Tibial nerve (tissue), 4 donors: ENCODE measurements at regions not wholly inside any gene's neighbourhood (a gene's known extent, or its start where the extent isn't known, plus 50 kb on each side); places are given as distances from the start of the nearest gene placed in this dataset.

Experiments used
- EP300 ChIP-seq, 2 donors: sonication (generic); formaldehyde crosslinking; IDR thresholded peaks; one replicate each; pipeline ENCODE4 v1.6.1; 2017; ENCODE audit warnings: antibody characterized with exemption in 2 of 2, mild to moderate bottlenecking in 1 of 2
- POLR2A ChIP-seq, 2 donors: fragments of 450-650 bp; IDR thresholded peaks; one replicate each; pipeline ENCODE4 v1.6.1; 2017; ENCODE audit warnings: antibody characterized with exemption in 2 of 2, mild to moderate bottlenecking in 2 of 2, moderate library complexity in 2 of 2
- TF ChIP-seq, protein P1 (sequence below), 5 experiments: fragments of 200-600 bp in 3 of 5; fragments of 450-650 bp in 2 of 5; sonication (generic) in 3 of 5; IDR thresholded peaks; one replicate each; pipeline ENCODE4 v1.5.1; 2016 to 2019; ENCODE audit warnings: antibody characterized with exemption in 5 of 5, mild to moderate bottlenecking in 3 of 5, moderate library complexity in 2 of 5

DNA sequence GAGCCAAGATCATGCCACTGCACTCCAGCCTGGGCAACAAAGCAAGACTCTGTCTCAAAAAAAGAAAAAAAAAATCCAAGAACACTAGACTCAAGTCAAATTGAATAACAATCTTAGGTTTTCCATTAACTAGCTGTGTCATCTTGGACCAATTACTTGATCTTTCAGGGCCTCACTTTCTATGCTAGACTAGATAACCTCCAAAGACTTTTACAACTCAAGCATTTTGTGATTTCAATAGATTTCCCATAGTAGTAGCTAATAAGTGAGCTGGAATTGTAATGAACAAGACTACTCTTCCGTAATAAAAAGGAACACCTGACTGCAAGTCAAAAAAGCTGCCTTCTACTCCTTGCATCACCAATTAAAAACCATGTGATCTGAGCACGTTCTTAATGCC lies 127.0 kb upstream of the SSTR1 start:
- TF ChIP-seq, protein P1, sequence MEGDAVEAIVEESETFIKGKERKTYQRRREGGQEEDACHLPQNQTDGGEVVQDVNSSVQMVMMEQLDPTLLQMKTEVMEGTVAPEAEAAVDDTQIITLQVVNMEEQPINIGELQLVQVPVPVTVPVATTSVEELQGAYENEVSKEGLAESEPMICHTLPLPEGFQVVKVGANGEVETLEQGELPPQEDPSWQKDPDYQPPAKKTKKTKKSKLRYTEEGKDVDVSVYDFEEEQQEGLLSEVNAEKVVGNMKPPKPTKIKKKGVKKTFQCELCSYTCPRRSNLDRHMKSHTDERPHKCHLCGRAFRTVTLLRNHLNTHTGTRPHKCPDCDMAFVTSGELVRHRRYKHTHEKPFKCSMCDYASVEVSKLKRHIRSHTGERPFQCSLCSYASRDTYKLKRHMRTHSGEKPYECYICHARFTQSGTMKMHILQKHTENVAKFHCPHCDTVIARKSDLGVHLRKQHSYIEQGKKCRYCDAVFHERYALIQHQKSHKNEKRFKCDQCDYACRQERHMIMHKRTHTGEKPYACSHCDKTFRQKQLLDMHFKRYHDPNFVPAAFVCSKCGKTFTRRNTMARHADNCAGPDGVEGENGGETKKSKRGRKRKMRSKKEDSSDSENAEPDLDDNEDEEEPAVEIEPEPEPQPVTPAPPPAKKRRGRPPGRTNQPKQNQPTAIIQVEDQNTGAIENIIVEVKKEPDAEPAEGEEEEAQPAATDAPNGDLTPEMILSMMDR (IDR thresholded peaks at IDR 0.05), result no peak
- no peak for TF ChIP-seq POLR2A (IDR thresholded peaks at IDR 0.05)
- TF ChIP-seq EP300 (IDR thresholded peaks at IDR 0.05), result no peak
